ENCODE measurements at regions not wholly inside any gene's neighbourhood (a gene's known extent, or its start where the extent isn't known, plus 50 kb on each side); places are given as distances from the start of the nearest gene placed in this dataset.

DNA sequence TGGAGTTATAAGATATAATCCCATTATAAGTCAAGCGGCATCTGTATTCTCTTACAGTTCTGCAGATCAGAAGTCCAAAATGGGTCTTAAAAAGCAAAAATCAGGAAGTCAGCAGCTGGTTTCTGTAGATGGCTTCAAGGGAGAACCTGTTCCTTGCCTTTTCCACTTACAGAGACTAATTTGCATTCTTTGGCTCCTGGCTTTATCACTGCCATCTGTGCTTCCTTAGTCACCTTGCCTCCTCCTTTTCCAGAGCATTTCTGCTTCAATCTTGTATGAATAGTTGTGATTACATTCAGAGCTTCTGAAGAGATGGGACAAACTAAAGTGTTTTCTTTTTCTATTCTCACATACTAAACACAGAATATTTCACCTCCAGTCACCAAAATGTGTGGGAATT is 647.3 kb upstream of the GRAMD2B start:
- 81% methylated on average over 1 of the region's 1 CpG for WGBS (ENCODE audit: low lambda C conversion rate)

More for the DNA sequence above, 647.3 kb upstream of the GRAMD2B start:
- H3K9me3 ChIP-seq (ENCODE audit: low read length): peaks cover under 1% of the 10 kb centered on the region
- no peaks in the 10 kb centered on the region for H3K27me3 ChIP-seq (ENCODE audit: control insufficient read depth in 1 of 2, insufficient read depth in 2 of 2, low read length in 2 of 2)
- H2AFZ ChIP-seq (ENCODE audit: low read length): no peak overlapping the region
- no peaks in the 10 kb centered on the region for H4K20me1 ChIP-seq (ENCODE audit: insufficient read depth, low read length)
- no peaks in the 10 kb centered on the region for H3K4me1 ChIP-seq (ENCODE audit: insufficient read depth, low read length)
- H3K4me3 ChIP-seq (replicated peaks in 1 of 3; ENCODE audit: insufficient read depth in 1 of 3, low read depth in 2 of 3, low read length in 3 of 3): no peak overlapping the region
- in situ Hi-C loops (cut with HindIII; ENCODE audit: extremely low pct_ligation_motif_present, low pct_unique_long_range_greater_than_20kb) (no loop called here), intact Hi-C loops (cut with micrococcal nuclease; ENCODE audit: unreplicated experiment) (no loop called here)
- ChIA-PET CTCF (ENCODE audit: low intra/inter-chr PET ratio, low total read pairs) (no interaction called here), POLR2A (no interaction called here)
- H3K4me2 ChIP-seq (ENCODE audit: low read depth, low read length): no peak overlapping the region
- ATAC-seq (no peak), FAIRE-seq (no peak), DNase-seq (ENCODE audit: low spot score) (no peak)
- no peaks in the 10 kb centered on the region for H3K36me3 ChIP-seq (replicated peaks in 1 of 2; ENCODE audit: control insufficient read depth in 1 of 2, insufficient read depth in 2 of 2, low read length in 2 of 2)
- no peaks in the 10 kb centered on the region for H3K79me2 ChIP-seq (ENCODE audit: insufficient read depth, low read length)
- no peak overlapping the region for H3K27ac ChIP-seq (ENCODE audit: extremely low read length, insufficient read depth, low read length)
- TF ChIP-seq ZNF253 (CRISPR knock-in tag; IDR thresholded peaks at IDR 0.05; ENCODE audit: borderline replicate concordance) (no peak), POLR2G (IDR thresholded peaks at IDR 0.05; ENCODE audit: low read depth, low read length) (no peak), CREM (IDR thresholded peaks at IDR 0.05) (no peak), CREM (CRISPR knock-in tag; IDR thresholded peaks at IDR 0.05) (no peak), RFX1 (IDR thresholded peaks at IDR 0.05) (no peak), ZNF10 (CRISPR knock-in tag; IDR thresholded peaks at IDR 0.05; ENCODE audit: borderline replicate concordance, low read depth) (no peak), SNAPC2 (CRISPR knock-in tag; IDR thresholded peaks at IDR 0.05) (no peak), ARID2 (CRISPR knock-in tag; IDR thresholded peaks at IDR 0.05; ENCODE audit: borderline replicate concordance) (no peak), HNF4A (CRISPR knock-in tag; IDR thresholded peaks at IDR 0.05) (no peak)
- TF ChIP-seq, protein P1, sequence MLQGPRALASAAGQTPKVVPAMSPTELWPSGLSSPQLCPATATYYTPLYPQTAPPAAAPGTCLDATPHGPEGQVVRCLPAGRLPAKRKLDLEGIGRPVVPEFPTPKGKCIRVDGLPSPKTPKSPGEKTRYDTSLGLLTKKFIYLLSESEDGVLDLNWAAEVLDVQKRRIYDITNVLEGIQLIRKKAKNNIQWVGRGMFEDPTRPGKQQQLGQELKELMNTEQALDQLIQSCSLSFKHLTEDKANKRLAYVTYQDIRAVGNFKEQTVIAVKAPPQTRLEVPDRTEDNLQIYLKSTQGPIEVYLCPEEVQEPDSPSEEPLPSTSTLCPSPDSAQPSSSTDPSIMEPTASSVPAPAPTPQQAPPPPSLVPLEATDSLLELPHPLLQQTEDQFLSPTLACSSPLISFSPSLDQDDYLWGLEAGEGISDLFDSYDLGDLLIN (CRISPR knock-in tag; IDR thresholded peaks at IDR 0.05; ENCODE audit: borderline replicate concordance): no peak
- TF ChIP-seq, protein P2, sequence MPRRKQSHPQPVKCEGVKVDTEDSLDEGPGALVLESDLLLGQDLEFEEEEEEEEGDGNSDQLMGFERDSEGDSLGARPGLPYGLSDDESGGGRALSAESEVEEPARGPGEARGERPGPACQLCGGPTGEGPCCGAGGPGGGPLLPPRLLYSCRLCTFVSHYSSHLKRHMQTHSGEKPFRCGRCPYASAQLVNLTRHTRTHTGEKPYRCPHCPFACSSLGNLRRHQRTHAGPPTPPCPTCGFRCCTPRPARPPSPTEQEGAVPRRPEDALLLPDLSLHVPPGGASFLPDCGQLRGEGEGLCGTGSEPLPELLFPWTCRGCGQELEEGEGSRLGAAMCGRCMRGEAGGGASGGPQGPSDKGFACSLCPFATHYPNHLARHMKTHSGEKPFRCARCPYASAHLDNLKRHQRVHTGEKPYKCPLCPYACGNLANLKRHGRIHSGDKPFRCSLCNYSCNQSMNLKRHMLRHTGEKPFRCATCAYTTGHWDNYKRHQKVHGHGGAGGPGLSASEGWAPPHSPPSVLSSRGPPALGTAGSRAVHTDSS (CRISPR knock-in tag; conservative IDR thresholded peaks at IDR 0.05): no peak
- TF ChIP-seq, protein P3, sequence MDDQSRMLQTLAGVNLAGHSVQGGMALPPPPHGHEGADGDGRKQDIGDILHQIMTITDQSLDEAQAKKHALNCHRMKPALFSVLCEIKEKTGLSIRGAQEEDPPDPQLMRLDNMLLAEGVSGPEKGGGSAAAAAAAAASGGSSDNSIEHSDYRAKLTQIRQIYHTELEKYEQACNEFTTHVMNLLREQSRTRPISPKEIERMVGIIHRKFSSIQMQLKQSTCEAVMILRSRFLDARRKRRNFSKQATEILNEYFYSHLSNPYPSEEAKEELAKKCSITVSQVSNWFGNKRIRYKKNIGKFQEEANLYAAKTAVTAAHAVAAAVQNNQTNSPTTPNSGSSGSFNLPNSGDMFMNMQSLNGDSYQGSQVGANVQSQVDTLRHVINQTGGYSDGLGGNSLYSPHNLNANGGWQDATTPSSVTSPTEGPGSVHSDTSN (CRISPR knock-in tag; IDR thresholded peaks at IDR 0.05; ENCODE audit: borderline replicate concordance): no peak
- no peak overlapping the region for H3K9ac ChIP-seq (ENCODE audit: insufficient read depth, low read depth, low read length)
- BruUV-seq (replicated peaks): no TSS peak

Measured in HepG2 (cell line).